GM12875 (cell line): ENCODE measurements at regions not wholly inside any gene's neighbourhood (a gene's known extent, or its start where the extent isn't known, plus 50 kb on each side); places are given as distances from the start of the nearest gene placed in this dataset.

Source experiments
- H3K4me3 ChIP-seq: one replicate; pipeline ENCODE4 v1.5.1; 2011; ENCODE audit warnings: low read depth, low read length, control low read depth
- CTCF ChIP-seq: IDR thresholded peaks from 2 replicates; pipeline ENCODE4 v1.5.1; 2011; ENCODE audit warnings: low read depth, mild to moderate bottlenecking, control low read depth, inconsistent platforms, low read length, moderate library complexity, borderline replicate concordance; ENCODE audit not compliant: insufficient read depth

DNA sequence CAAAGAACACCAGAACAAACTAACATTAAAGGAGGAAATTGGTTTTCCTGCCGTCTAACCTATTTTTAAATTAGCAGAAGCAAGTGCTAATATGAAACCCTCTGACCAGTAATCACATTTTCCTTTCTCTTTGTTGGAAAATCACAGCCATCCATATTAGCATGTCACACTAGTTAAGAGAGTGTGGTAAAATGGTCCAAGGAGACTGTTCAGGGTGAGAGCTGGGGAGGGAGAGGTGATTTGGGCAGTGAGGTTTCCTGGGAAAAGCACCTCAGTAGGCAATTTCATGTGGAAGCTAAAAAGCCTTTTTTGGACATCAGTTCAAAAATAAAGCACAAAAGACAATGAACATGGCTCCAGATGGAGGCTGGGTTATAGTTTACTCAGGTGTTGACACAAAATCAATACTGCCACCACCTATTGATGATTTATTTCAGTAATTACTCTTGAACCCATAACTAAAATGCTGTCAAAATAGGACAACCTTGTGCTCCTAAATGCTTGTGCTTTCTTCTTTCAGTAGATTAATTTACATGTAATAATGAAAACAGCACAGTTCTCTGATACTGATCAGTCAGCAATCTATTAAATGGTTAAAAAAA, 333.2 kb downstream of the SAMD5 start:
- H3K4me3 ChIP-seq = no peak overlapping the region

DNA sequence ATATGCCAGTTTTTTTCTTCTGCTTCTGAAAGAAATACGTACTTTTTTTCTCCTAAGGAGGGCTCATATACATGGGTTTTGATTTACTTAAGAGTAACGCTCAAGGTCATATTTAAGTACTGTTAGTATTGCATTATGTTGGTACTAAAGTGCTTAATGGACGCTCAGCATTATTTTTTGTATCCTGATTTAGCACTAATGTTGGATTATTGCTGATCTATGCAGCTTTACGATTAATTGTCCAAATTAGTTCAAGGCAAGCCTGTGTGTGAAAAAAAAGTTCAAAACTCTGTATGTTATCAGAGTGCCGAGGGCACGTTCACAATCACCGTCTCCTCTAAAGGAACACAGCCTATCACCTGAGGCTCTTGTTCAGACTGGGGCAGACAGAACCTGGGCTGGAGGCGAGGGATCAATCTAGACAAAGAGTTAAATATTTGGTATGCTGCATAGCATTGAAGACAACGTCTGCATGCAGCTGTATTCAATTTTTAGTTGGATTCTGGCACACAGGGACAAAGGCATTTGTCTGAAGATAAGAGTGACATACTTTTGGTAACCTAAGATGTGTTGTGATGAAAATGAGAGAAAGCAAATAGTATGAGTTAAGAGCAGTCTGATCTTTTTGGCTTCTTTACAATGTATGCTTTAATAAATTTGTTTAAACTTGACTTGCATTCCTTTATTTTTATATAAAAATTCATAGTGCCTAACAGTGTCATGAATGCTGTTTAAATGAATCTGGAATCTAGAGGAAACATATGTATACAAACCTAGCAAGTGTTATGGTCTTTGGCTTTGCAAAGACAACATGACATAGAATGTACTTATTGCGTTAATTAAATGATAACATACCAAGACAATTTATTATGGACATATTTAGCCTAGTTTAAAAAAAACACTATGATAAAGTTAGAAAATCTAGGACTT, 341.2 kb downstream of the SAMD5 start:
- no peak for TF ChIP-seq CTCF
- no peak overlapping the region for H3K4me3 ChIP-seq

More for the DNA sequence above, 333.2 kb downstream of the SAMD5 start:
- no peak for TF ChIP-seq CTCF

GRCh38 chr6:147852772-147853171, 344.3 kb downstream of the SAMD5 start:
- TF ChIP-seq CTCF = no peak

GRCh38 chr6:147853574-147853973, 345.1 kb downstream of the SAMD5 start:
- TF ChIP-seq CTCF = no peak
- no peak overlapping the region for H3K4me3 ChIP-seq

More at GRCh38 chr6:147852772-147853171, 344.3 kb downstream of the SAMD5 start:
- H3K4me3 ChIP-seq = no peak overlapping the region

- H3K4me3 ChIP-seq = no peak overlapping the region
- no peak for TF ChIP-seq CTCF
These were observed 347.5 kb downstream of the SAMD5 start for GRCh38 chr6:147855803-147856482.

DNA sequence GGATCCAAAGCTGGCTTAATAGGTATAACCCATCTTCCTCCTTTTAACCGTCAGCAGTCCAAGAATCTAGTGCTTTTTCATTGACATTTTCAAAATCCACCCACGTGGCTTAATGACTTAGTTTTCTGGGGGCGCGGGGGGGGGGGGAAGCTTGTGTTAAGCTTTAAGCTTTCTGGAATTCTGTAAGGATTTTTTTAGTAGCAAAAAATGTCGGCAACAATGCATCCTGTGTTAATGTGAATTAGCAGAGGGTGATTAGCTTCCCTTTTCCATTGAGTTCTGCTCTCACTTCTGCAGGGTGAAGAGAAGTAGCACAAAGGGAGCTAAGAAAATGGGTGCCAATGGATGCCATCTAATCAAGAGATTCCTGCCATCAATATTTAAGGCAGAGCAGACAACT, 348.2 kb downstream of the SAMD5 start:
- no peak for TF ChIP-seq CTCF
- no peak overlapping the region for H3K4me3 ChIP-seq
